HG03520 (cell line): ENCODE measurements at regions not wholly inside any gene's neighbourhood (a gene's known extent, or its start where the extent isn't known, plus 50 kb on each side); places are given as distances from the start of the nearest gene placed in this dataset.
"Not testable (repeated sequence)": the region's sequence is repeated elsewhere in the genome, so short reads cannot be mapped to it uniquely, and the experiment has no call there.

Experiments
- ATAC-seq: cut with Tn5 transposase; IDR thresholded peaks from one replicate; pipeline ENCODE4 v1.9.1; 2021; ENCODE audit warnings: mild to moderate bottlenecking, moderate library complexity; ENCODE audit not compliant: unreplicated experiment

GRCh38 chr7:68707958-68708357 lies 890.3 kb upstream of the AUTS2 start:
- ATAC-seq: no peak

- ATAC-seq: no peak
Measured at GRCh38 chr7:68712956-68713495, 885.2 kb upstream of the AUTS2 start.

GRCh38 chr7:68714135-68714534 lies 884.1 kb upstream of the AUTS2 start:
- not testable (repeated sequence) for ATAC-seq

GRCh38 chr7:68715907-68716306 lies 882.4 kb upstream of the AUTS2 start:
- no peak for ATAC-seq

GRCh38 chr7:68717176-68717575 lies 881.1 kb upstream of the AUTS2 start:
- no peak for ATAC-seq

- ATAC-seq: no peak
Measured at GRCh38 chr7:68718097-68718551, 880.2 kb upstream of the AUTS2 start.

GRCh38 chr7:68720697-68721096 lies 877.6 kb upstream of the AUTS2 start:
- ATAC-seq: no peak

GRCh38 chr7:68722044-68722443 lies 876.2 kb upstream of the AUTS2 start:
- no peak for ATAC-seq

- no peak for ATAC-seq
Measured at GRCh38 chr7:68724965-68725364, 873.3 kb upstream of the AUTS2 start.

GRCh38 chr7:68725843-68726785 lies 872.2 kb upstream of the AUTS2 start:
- ATAC-seq: no peak

- not testable (repeated sequence) for ATAC-seq
Measured at GRCh38 chr7:68728720-68729119, 869.6 kb upstream of the AUTS2 start.

- ATAC-seq: no peak
Measured at GRCh38 chr7:68729371-68729770, 868.9 kb upstream of the AUTS2 start.

GRCh38 chr7:68730194-68730593 lies 868.1 kb upstream of the AUTS2 start:
- no peak for ATAC-seq

GRCh38 chr7:68730964-68731363 lies 867.3 kb upstream of the AUTS2 start:
- no peak for ATAC-seq

GRCh38 chr7:68733219-68734153 lies 864.8 kb upstream of the AUTS2 start:
- ATAC-seq: no peak

GRCh38 chr7:68734431-68734830 lies 863.8 kb upstream of the AUTS2 start:
- no peak for ATAC-seq

GRCh38 chr7:68739306-68739705 lies 859.0 kb upstream of the AUTS2 start:
- ATAC-seq: no peak

GRCh38 chr7:68744036-68744435 lies 854.2 kb upstream of the AUTS2 start:
- ATAC-seq: no peak

- ATAC-seq: no peak
Measured at GRCh38 chr7:68748934-68749900, 849.1 kb upstream of the AUTS2 start.
